Body of pancreas (tissue), 4 donors: ENCODE measurements at regions not wholly inside any gene's neighbourhood (a gene's known extent, or its start where the extent isn't known, plus 50 kb on each side); places are given as distances from the start of the nearest gene placed in this dataset.

Experiments used
- CTCF ChIP-seq, 7 experiments: fragments of 450-650 bp in 4 of 7; fragments of 200-600 bp in 3 of 7; sonication (generic) in 3 of 7; IDR thresholded peaks; one replicate each; pipeline ENCODE4 v1.5.1; 2016 to 2019; ENCODE audit warnings: antibody characterized with exemption in 7 of 7
- POLR2A ChIP-seq, 3 donors: fragments of 450-650 bp; IDR thresholded peaks; one replicate each; pipeline ENCODE4 v1.6.1; 2016; ENCODE audit warnings: antibody characterized with exemption in 3 of 3, mild to moderate bottlenecking in 2 of 3

- TF ChIP-seq CTCF (IDR thresholded peaks at IDR 0.05) (no peak), POLR2A (IDR thresholded peaks at IDR 0.05) (no peak)
Observed at GRCh38 chr1:13956393-13956792, 256.4 kb downstream of the PRDM2 start.
